ENCODE measurements at regions not wholly inside any gene's neighbourhood (a gene's known extent, or its start where the extent isn't known, plus 50 kb on each side); places are given as distances from the start of the nearest gene placed in this dataset.

DNA sequence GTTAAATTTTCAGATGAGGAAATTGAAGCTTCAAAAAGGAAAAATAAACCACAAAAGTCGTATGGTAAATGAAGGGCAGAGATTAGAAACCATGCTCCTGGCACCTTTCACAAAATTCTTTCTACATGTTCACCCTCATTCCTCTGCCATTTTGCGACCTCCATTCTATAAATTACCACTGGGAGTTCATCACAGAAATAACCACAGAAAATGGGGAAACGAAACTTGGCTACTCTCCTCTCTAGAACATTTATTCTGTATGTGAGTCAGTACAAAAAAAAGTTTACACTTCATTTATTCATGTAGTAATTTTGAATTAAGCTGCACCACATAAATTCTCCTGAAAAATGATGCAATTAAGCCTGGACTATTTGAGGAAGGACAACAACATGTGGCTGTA, 320.9 kb upstream of the C1orf87 start:
- H3K27me3 ChIP-seq (ENCODE audit: low read depth): no peaks in the 10 kb centered on the region
- no peak overlapping the region for H3K4me3 ChIP-seq
- DNase-seq (no peak), ATAC-seq (no peak)
- intact Hi-C loops (cut with DNase I): no loop called here
- TF ChIP-seq, protein P1, sequence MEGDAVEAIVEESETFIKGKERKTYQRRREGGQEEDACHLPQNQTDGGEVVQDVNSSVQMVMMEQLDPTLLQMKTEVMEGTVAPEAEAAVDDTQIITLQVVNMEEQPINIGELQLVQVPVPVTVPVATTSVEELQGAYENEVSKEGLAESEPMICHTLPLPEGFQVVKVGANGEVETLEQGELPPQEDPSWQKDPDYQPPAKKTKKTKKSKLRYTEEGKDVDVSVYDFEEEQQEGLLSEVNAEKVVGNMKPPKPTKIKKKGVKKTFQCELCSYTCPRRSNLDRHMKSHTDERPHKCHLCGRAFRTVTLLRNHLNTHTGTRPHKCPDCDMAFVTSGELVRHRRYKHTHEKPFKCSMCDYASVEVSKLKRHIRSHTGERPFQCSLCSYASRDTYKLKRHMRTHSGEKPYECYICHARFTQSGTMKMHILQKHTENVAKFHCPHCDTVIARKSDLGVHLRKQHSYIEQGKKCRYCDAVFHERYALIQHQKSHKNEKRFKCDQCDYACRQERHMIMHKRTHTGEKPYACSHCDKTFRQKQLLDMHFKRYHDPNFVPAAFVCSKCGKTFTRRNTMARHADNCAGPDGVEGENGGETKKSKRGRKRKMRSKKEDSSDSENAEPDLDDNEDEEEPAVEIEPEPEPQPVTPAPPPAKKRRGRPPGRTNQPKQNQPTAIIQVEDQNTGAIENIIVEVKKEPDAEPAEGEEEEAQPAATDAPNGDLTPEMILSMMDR (IDR thresholded peaks at IDR 0.05): no peak
- H3K36me3 ChIP-seq: no peaks in the 10 kb centered on the region
- H3K4me1 ChIP-seq: no peaks in the 10 kb centered on the region
- H3K27ac ChIP-seq: no peak overlapping the region
- H3K9me3 ChIP-seq: no peaks in the 10 kb centered on the region

GRCh38 chr1:60390593-60391282, 317.2 kb upstream of the C1orf87 start:
- TF ChIP-seq, protein P1 (IDR thresholded peaks at IDR 0.05): no peak
- ATAC-seq (no peak), DNase-seq (no peak)
- intact Hi-C loops (cut with DNase I): no loop called here
- no peak overlapping the region for H3K4me3 ChIP-seq
- no peaks in the 10 kb centered on the region for H3K9me3 ChIP-seq
- H3K4me1 ChIP-seq: no peaks in the 10 kb centered on the region
- no peaks in the 10 kb centered on the region for H3K36me3 ChIP-seq
- H3K27ac ChIP-seq: no peak overlapping the region
- no peaks in the 10 kb centered on the region for H3K27me3 ChIP-seq (ENCODE audit: low read depth)

GRCh38 chr1:60388092-60388987, 314.8 kb upstream of the C1orf87 start:
- DNase-seq (no peak), ATAC-seq (no peak)
- H3K36me3 ChIP-seq: no peaks in the 10 kb centered on the region
- no peaks in the 10 kb centered on the region for H3K9me3 ChIP-seq
- H3K27ac ChIP-seq: no peak overlapping the region
- H3K4me3 ChIP-seq: no peak overlapping the region
- no peaks in the 10 kb centered on the region for H3K27me3 ChIP-seq (ENCODE audit: low read depth)
- intact Hi-C loops (cut with DNase I): no loop called here
- H3K4me1 ChIP-seq: no peaks in the 10 kb centered on the region
- TF ChIP-seq, protein P1 (IDR thresholded peaks at IDR 0.05): no peak

DNA sequence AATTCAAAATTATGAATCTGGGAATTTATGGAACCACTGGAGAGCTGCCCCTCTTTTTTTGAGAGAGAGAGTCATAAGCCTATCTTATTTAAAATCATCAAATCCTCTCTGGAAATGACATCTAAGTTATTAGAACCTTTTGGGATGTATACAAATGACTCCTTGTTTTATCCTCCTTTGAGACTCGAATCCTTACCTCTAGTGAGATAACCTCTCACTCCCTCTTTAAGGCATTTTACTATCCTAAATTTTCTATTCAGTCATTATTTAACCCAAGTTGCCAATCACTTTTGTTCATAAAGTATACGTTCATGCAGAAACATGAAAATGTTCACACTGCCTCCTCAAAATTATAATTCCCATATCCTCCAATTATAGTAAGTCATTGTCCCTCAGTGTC, 313.6 kb upstream of the C1orf87 start:
- TF ChIP-seq, protein P1 (IDR thresholded peaks at IDR 0.05): no peak
- no peak for ATAC-seq
- intact Hi-C loops (cut with DNase I): no loop called here

DNA sequence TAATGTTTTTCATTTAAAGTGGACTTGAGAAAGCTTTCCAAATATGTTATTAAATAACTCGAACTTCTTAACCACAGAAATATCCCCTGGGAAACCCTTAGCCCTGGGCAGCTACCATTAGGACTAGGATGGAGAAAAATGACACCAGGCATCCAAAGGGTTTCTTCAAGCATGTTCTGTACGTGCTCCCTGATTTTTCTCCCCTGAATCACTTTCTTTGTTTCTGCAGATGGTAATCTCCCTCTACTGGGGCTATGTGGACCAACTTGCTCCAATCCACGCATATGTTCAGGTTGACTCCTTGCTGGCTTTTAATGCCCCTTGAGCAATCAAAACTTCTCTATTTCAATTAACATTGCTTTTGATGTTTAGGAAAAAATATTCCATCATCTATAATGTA, 312.7 kb upstream of the C1orf87 start:
- no peaks in the 10 kb centered on the region for H3K27me3 ChIP-seq (ENCODE audit: low read depth)
- ATAC-seq (no peak), DNase-seq (no peak)
- H3K36me3 ChIP-seq: no peaks in the 10 kb centered on the region
- intact Hi-C loops (cut with DNase I): no loop called here
- H3K27ac ChIP-seq: no peak overlapping the region
- TF ChIP-seq, protein P1 (IDR thresholded peaks at IDR 0.05): no peak
- no peaks in the 10 kb centered on the region for H3K9me3 ChIP-seq
- H3K4me1 ChIP-seq: no peaks in the 10 kb centered on the region
- H3K4me3 ChIP-seq: no peak overlapping the region

More for the DNA sequence above, 313.6 kb upstream of the C1orf87 start:
- H3K27ac ChIP-seq: no peak overlapping the region
- H3K4me1 ChIP-seq: no peaks in the 10 kb centered on the region
- no peaks in the 10 kb centered on the region for H3K36me3 ChIP-seq
- H3K4me3 ChIP-seq: no peak overlapping the region
- no peaks in the 10 kb centered on the region for H3K27me3 ChIP-seq (ENCODE audit: low read depth)
- DNase-seq: no peak
- no peaks in the 10 kb centered on the region for H3K9me3 ChIP-seq
